GM21526 (cell line): ENCODE measurements at regions not wholly inside any gene's neighbourhood (a gene's known extent, or its start where the extent isn't known, plus 50 kb on each side); places are given as distances from the start of the nearest gene placed in this dataset.
"Not testable (repeated sequence)": the region's sequence is repeated elsewhere in the genome, so short reads cannot be mapped to it uniquely, and the experiment has no call there.

Experiments
- ATAC-seq: cut with Tn5 transposase; IDR thresholded peaks from one replicate; pipeline ENCODE4 v1.9.1; 2021; ENCODE audit warnings: moderate library complexity; ENCODE audit not compliant: unreplicated experiment, low FRiP score

DNA sequence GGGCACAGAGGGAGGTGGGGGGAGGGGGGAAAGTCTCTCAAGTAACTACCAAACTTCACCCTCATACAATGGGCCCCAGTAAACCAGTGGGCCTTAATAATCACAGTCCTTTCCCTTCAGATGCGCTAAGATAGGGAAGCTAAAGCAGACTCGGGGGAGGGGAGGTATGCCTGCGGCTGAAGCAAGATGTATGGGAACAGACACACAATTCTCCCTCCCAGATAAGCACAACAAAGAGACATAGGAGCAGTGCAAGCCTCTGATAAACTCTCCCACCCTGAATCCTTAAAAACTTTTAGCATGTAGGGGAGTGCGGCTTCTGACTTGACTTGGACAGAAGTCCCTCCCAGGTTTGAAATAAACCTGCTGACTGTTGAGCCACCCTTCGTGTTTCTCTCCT is 54.7 kb downstream of the PROP1 start:
- not testable (repeated sequence) for ATAC-seq

DNA sequence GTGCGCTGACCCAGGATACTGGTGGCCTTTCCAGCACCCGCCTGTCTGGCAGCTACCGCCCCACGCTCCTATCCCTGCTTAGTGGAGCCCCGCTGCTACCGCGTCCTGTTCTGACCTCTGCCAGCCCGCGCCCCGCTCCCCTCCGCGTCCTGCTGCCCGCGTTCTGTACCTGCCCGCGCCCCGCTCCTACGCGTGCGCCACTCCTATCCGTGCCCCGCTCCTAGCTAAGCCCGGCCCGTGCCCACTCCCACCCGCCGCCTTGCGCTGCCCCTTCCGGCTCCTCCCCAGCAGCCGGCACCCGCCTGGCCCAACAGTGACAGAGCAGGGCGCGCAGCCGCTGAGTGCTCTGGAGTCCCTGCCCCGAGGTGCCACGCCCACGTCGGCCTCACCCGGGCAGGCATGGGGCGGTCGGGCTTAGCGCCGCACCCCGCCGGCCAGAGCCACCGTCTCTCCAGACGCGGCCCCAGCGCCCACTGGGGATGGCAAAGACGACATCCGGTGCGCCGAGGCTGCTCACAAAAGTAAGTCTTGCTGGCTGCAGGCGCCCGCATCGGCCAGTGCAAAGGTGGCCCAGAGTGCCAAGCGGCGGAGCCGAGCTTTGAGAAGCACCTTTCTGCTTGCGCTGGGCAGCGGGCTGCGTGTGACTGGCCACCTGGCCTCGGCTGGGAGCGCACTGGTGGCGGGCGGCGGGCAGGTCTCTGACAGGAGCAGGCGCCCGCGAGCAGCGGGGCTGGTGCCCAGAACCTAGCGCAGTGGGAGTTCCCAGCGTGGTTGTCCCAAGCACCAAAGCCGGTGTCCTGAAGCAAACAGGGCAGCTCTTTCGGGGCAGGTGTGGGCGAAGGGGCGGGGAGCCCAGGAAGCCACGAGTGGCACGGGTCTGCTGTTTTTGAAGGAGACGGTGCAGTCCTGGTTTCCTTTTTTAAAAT is 56.5 kb downstream of the PROP1 start:
- ATAC-seq, result not testable (repeated sequence)

DNA sequence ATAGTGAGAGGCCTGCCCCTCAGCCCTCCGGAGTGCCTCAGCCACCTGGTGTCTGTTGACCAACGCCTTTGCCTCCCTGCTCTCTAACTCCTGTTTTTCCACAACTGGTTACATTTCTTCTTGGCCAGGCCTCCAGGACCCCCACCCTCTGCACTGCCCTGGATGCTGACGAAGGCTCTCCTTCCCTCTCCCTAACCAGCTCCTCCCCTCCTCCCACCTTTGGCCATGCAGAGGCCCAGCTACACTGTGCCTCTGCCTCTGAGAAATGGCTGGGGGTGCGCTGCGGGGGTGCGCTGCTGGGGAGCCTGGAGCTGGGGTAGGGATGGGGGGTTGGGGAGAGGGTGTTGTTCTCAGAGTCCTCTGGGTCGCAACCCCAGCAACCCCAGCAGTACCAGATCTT is 57.3 kb downstream of the PROP1 start:
- not testable (repeated sequence) for ATAC-seq

DNA sequence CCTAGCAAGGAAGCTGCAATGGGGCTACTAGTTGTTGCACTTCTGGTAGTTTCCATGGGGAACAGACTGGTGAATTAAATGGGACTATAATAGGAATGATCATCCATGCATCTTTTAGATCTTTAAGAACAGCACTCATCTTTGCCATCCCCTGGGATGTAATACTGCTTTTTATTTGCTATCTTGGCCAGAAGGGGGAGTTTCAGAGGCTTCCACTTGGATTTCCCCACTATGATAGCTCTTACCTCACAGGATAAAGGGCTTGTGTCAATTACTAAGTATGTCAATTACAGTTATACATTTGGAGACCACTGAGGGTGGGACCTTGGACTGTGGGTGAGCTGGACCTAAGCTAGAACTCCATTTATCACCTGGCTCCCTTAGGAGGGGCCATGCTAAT is 61.8 kb downstream of the PROP1 start:
- ATAC-seq, result not testable (repeated sequence)

DNA sequence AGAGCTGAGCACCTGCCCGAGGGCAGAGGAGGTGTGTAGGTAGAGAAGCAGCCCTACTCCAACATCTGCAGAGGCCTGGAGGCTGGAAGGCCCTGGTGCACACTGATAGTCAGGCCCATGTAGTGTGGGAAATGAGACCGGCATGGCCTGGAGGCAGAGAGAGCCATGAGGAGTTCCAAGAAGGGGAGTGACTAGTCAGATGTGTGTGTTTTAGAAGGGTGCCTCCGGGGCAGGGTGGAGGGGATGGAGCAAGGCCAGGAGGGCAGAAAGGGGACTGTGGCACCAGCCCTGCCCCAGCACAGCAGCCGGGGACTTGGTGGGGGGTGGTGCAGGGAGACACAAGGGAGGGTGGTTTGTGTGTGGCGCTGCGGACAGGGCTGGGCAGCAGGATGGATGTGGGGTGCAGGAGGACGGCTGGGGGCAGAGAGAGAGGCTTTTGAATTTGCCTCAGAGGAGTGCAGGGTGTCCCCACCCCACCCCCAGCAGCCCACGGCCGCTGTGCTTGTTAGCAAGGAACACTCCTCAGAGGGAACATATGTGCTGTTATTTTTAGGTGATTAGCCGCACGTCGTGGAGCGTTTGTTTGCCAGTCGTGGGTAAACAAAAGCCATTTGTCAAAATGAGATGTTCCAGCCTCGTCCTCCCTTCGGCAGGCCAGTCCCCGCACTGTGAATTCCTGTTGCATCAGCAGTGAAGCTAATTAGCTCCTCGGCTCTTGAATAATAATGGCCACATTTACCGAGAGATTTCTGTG is 65.6 kb downstream of the PROP1 start:
- not testable (repeated sequence) for ATAC-seq

DNA sequence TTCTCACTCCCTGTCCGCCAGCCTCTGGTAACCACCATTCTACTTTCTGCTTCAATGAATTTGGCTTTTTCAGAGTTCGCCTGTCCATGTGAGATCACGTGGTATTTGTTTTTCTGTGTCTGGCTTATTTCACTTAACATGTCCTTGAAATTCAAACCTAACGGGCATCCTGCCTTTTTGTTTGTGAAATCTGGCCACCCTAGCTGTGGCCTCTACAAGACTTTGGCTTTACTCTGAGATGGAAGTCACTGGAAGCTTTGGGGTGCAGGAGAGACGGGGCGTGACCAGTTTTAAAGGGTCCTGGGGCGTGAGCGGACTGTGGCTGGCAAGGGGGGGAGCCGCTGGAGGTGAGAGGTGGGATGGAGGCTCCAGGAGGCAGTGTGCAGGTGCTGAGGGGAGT is 66.4 kb downstream of the PROP1 start:
- not testable (repeated sequence) for ATAC-seq

DNA sequence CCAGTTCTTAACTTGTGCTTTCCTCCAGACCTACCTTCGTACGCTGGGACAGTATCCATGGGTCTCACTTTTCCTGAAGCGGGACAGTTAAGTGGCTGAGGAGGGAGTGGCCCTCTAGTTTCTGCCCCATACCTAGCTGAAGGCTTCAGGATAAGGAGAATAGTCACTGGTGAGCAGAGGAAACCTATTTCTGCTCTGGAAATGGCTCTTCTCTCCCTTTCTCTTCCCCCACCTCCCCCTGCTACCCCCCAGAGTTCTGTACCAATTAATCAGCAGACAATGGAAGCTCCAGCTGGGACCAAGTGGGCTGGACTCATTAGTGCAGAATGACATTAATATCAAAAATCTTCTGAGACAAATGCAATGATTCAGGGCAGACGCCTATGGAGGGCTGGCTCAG is 68.5 kb downstream of the PROP1 start:
- ATAC-seq, result not testable (repeated sequence)

DNA sequence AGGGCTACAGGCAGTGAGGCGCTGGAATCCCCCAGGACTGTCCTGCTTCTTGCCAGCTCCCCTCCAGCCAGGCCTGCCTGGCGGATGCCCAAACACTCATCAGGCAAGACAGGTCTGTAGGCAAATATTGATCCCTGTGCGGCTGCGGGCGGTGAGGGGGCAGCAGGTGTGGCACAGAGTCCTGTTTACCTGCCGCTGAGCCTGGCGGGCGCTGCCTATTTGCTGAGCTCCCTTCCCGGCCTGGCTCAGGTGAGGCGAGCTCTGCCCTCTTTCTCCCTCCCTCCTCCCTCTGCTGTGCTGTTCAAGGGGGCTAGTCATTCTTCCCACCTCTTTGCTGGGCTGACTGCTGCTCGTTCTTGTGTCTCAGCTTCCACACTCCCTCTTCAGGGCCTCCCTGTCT is 71.5 kb downstream of the PROP1 start:
- ATAC-seq, result not testable (repeated sequence)

DNA sequence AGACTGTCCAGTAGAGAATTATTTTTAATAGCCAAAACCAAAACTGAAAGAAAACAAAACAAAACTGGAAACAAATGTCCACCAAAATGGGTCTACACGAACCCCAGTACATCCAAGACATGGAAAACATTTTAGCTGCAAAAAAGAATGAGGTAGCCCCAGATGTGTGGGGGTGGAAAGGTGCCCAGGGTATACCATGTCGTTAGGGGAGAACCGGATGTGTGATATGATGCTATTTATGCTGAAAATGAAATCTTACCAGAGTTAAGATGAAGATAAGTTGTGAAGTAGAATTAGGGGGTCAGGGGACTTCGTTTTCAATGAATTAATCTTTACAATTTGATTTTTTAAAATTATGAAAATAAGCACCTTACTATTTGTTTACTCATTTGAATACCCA is 72.2 kb downstream of the PROP1 start:
- ATAC-seq, result not testable (repeated sequence)

DNA sequence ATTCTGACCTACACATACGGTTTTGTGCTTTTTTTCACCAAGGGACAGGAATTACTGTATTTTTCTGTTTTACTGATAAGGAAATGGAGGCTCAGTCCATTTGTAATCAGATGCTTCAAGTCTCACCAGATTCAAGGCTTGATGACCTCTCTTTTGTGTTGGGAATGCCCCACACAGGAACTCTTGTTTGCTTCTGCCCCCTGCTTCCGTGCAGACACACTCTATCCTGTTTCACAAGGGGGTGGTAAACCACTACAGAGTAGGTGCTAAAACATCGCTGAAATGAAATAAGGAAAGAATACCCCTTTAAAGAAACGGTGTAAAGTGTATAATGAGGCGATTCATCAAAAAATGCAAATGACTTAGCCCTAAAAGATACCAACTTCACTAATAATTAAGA is 72.9 kb downstream of the PROP1 start:
- not testable (repeated sequence) for ATAC-seq

DNA sequence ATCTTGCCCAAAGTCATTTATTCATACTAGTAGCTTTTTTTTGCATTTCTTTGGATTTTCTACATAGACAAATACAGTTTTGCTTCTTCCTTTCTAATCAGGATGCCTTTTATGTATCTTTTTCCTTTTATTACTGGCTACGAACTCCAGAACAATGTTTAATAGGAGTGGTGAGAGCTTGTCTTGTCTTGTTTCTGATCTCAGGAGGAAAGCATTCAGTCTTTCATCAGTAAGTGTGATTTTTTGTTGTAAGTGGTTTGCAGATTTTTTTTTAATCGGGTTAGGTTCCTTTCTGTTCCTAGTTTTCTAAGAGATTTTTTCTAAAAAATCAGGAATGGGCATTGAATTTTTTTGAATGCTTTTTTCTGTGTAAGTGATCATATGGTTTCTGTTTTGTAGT is 86.8 kb downstream of the PROP1 start:
- ATAC-seq, result not testable (repeated sequence)

DNA sequence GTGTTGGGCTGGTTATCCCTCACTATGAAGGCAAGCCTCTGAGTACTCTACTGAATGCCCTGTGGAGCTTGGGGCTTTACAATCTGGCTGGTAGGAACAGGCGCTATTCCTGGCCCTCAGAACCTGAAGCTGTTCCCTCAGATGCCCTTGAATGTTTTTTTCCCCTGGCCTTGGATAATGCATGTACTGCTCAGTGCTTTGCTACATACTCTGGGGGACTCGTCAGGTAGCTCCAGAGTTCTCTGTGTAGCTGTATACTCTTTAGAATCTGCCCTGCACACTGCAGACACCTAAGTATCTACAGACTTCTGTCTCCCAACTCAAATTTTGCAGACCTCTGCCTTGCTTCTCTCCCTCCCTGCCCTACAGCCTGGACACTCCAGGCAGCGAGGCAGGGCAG is 93.2 kb downstream of the PROP1 start:
- not testable (repeated sequence) for ATAC-seq

DNA sequence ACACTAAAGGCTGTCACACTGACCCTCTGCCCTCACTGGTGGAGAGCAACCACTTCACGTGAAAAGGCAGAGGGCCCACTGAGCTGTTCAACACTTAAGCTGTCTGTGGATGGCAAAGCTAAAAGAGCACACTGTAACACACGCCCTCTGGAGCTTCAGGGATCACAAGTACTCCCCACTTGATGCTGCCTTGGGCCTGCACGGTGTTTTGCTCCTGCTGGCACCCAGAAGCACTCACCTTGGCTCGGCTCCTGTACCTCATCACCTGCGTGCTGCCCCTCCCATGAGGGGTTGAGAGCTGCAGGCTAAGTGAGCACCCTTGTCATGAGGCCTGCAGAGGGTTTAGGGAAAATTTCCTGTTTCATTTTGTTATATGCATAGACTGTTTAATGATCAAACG is 96.0 kb downstream of the PROP1 start:
- not testable (repeated sequence) for ATAC-seq

DNA sequence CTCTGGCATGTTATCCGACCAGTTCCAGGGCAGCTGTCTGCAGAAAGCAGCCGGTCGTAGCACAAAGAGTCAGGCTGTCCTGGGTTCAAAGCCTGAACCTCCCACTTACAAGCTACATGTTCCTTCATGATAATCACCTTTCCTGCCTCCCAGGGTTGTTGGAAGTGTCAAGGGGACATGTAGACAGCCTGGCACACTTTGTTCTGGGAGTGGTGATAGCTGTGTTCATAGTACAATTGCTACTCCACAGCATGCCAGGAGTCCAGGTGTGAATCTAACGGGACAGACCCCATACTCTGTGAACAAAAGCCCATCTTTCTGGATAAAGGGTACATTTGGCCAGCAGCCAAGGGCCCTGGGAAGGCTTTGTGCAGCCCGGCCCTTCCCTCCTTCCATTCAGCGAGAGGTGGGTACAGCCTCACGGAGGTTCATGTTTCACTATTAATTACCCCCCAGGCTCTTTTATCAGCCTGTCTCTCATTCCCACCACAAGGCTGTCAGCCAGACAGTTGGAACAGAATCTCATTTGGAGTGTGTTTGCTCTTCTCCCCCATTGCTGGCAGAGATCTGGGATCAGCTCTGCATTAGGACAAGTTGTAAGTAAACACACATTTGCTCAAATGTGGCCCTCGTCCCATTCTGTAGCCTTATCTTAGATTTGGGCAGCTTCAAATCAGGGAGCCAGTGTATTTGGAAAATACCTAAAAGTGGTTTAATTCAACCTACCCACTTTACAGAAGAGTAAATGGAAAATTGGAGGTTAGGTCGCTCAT is 101.2 kb downstream of the PROP1 start:
- not testable (repeated sequence) for ATAC-seq

DNA sequence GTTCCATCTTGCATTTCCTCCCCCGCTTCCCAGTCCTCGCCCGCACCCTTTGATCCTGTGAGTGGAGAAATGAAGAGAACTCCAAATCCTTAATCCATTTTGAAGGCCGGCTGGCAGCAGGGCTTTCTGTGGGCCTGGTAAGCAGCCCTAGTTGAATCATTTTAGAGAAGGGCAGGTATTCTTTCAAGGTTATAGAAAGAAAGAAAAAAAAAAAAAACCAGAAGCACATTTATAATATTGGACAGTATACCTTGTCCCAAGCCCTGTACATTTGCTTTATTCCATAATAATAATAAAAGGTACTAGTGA is 103.7 kb downstream of the PROP1 start:
- ATAC-seq, result not testable (repeated sequence)

DNA sequence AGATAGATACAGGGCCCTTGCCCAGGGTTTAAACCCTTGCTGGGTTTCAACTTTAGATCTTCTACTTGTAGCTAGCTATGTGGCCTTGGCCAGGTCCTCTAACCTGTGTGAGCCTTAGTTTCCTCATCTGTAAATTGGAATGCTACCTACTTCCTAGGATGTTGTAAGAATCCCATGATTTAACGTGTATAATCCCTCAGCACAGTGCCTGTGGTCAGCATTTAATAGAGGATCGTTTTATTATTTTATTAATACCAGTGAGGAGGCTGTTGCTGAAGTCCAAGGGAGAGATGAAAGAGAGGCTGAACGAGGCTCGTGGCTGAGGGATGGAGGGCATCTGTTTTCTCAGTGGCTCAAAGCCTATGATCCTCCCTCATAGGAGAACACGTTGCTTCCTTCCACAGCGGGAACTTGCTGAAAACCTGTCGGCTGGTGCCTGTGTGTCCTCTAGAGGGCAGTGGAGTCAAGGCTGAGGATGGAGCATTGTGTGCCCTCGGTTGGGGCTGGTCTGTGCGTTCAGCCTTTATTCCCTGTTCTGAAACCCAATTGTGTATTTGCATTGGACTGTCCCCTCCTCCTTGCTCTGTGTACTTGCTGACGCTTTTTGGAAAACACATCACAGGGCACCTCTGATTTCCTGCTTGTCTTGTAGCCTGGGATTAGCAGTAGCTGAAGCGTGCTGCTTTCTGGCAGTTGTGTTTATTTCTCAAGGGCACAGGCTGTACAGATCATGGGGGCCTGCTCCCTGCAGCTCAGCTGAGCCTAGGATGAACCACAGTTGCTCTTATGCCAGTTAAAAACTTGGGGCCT is 104.3 kb downstream of the PROP1 start:
- ATAC-seq, result peak; percentile 85

DNA sequence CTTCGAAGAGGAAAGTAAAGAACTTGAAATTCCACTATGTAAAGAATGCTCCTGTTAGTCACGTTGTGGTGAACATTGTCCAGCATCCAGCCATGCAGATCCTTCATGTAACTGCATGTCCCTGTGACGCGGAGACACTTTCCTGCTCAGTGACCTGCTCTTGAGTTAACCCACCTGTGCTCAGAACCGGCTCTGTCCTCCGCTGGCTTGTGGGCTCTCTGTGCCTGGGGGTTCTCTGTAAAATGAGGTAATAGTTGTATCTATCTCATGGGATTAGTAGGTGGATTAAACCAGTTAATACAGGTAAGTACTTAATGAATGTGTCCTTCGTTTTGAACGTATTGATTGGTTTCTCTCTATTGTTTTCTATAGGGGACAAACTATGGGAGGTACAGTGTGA is 100.6 kb upstream of the FAM153A start:
- ATAC-seq, result not testable (repeated sequence)

DNA sequence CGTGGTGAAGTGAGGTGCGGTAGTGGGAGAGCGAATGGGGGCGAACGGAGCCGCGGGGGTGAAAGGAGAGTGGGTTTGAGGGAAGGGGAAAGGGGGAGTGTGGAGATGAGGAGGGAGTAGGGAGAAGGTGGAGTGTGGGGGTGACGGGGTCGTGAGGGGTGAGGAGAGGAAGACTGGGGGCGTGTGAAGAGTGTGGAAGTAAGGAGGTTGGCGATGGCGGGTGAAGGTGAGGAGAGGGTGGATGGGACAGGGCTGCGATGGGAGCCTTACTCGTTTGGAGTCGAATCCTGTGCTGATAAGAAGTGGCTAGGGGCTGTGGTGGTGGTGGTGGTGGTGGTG is 93.2 kb upstream of the FAM153A start:
- not testable (repeated sequence) for ATAC-seq

DNA sequence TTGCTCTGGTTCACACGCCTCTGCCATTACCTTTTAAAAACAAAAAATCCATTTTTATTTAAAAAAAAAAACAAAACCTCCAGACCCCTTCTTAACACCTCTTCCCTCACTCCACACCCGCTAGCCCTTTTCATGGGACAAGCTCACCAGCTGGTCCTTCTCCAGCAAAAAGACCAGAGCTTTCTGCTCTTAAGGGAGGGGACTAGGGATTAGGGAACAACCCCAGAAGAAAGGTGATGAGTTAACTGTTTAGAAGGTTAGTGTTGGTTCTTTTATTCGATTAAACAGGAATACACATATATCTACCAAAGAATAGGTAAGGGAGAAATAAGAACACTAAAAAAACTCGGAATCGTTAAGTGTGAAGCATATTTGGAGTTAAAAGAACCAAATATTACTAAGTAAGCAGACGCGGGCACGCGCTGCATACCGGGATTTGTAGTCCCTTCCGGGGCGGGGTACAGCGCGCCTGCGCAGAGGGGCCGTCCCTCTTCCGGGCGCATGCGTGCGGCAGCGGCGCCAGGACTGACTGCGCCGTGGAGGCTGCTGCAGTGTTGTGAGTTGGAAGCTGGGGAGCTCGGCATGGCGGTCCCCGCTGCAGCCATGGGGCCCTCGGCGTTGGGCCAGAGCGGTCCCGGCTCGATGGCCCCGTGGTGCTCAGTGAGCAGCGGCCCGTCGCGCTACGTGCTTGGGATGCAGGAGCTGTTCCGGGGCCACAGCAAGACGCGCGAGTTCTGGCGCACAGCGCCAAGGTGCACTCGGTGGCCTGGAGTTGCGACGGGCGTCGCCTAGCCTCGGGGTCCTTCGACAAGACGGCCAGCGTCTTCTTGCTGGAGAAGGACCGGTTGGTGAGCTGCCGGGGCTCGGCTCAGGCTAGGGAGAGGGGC is 92.6 kb upstream of the FAM153A start:
- ATAC-seq, result peak; percentile 75
